ENCODE measurements at regions not wholly inside any gene's neighbourhood (a gene's known extent, or its start where the extent isn't known, plus 50 kb on each side); places are given as distances from the start of the nearest gene placed in this dataset.

GRCh38 chr9:109689701-109690100 is 90.3 kb upstream of the PALM2AKAP2 start:
- TF ChIP-seq CTCF (IDR thresholded peaks at IDR 0.05; ENCODE audit: low read depth, low read length): no peak
- no peak overlapping the region for H3K4me3 ChIP-seq (ENCODE audit: low read depth, low read length)

GRCh38 chr9:109699019-109699418 is 81.0 kb upstream of the PALM2AKAP2 start:
- H3K4me3 ChIP-seq (ENCODE audit: low read depth, low read length): no peak overlapping the region
- TF ChIP-seq CTCF (IDR thresholded peaks at IDR 0.05; ENCODE audit: low read depth, low read length): no peak

- TF ChIP-seq CTCF (IDR thresholded peaks at IDR 0.05; ENCODE audit: low read depth, low read length): no peak
- H3K4me3 ChIP-seq (ENCODE audit: low read depth, low read length): no peak overlapping the region
Observed at GRCh38 chr9:109704546-109704945, 75.5 kb upstream of the PALM2AKAP2 start.

- 0 out of 2 replicates have a peak, but pooled peaks have one; percentile 10 for TF ChIP-seq CTCF (IDR thresholded peaks at IDR 0.05; ENCODE audit: low read depth, low read length)
- H3K4me3 ChIP-seq (ENCODE audit: low read depth, low read length): no peak overlapping the region
Observed at GRCh38 chr9:109705515-109705914, 74.5 kb upstream of the PALM2AKAP2 start.

- TF ChIP-seq CTCF (IDR thresholded peaks at IDR 0.05; ENCODE audit: low read depth, low read length): no peak
- no peak overlapping the region for H3K4me3 ChIP-seq (ENCODE audit: low read depth, low read length)
Observed at GRCh38 chr9:109707355-109707754, 72.6 kb upstream of the PALM2AKAP2 start.

GRCh38 chr9:109708451-109708945 is 71.5 kb upstream of the PALM2AKAP2 start:
- no peak overlapping the region for H3K4me3 ChIP-seq (ENCODE audit: low read depth, low read length)
- no peak for TF ChIP-seq CTCF (IDR thresholded peaks at IDR 0.05; ENCODE audit: low read depth, low read length)

GRCh38 chr9:109709866-109710265 is 70.1 kb upstream of the PALM2AKAP2 start:
- no peak overlapping the region for H3K4me3 ChIP-seq (ENCODE audit: low read depth, low read length)
- no peak for TF ChIP-seq CTCF (IDR thresholded peaks at IDR 0.05; ENCODE audit: low read depth, low read length)
